Activated gamma-delta T cell treated with anti-CD3 and anti-CD28 coated beads, Interleukin-2, amount 50 U/mL, for 16 hours (primary cell): ENCODE measurements at regions not wholly inside any gene's neighbourhood (a gene's known extent, or its start where the extent isn't known, plus 50 kb on each side); places are given as distances from the start of the nearest gene placed in this dataset.

Experiments used
- DNase-seq: peaks from one replicate; pipeline ENCODE4 v3.0.0-alpha.2; 2020; ENCODE audit warnings: low read depth

- no peak for DNase-seq
Measured at GRCh38 chr6:153873541-153873940, 165.5 kb upstream of the OPRM1 start.

- DNase-seq: no peak
Measured at GRCh38 chr6:153872946-153873345, 166.1 kb upstream of the OPRM1 start.

GRCh38 chr6:153862927-153863326, 176.1 kb upstream of the OPRM1 start:
- DNase-seq: no peak

- no peak for DNase-seq
Measured at GRCh38 chr6:153862139-153862538, 176.9 kb upstream of the OPRM1 start.

- DNase-seq: no peak
Measured at GRCh38 chr6:153858529-153858928, 180.5 kb upstream of the OPRM1 start.

GRCh38 chr6:153856929-153857376, 182.1 kb upstream of the OPRM1 start:
- DNase-seq: no peak

- DNase-seq: no peak
Measured at GRCh38 chr6:153852481-153852880, 186.6 kb upstream of the OPRM1 start.

GRCh38 chr6:153852034-153852433, 187.0 kb upstream of the OPRM1 start:
- no peak for DNase-seq

- DNase-seq: no peak
Measured at GRCh38 chr6:153849072-153849779, 189.8 kb upstream of the OPRM1 start.

- no peak for DNase-seq
Measured at GRCh38 chr6:153843420-153843819, 195.6 kb upstream of the OPRM1 start.

GRCh38 chr6:153842491-153842890, 196.5 kb upstream of the OPRM1 start:
- no peak for DNase-seq

- DNase-seq: no peak
Measured at GRCh38 chr6:153840039-153840850, 198.8 kb upstream of the OPRM1 start.

- no peak for DNase-seq
Measured at GRCh38 chr6:153832543-153832942, 206.5 kb upstream of the OPRM1 start.

GRCh38 chr6:153831350-153832078, 207.5 kb upstream of the OPRM1 start:
- DNase-seq: no peak

GRCh38 chr6:153817173-153817572, 221.9 kb upstream of the OPRM1 start:
- no peak for DNase-seq

- no peak for DNase-seq
Measured at GRCh38 chr6:153816366-153816765, 222.7 kb upstream of the OPRM1 start.

GRCh38 chr6:153814136-153814535, 224.9 kb upstream of the OPRM1 start:
- no peak for DNase-seq

- no peak for DNase-seq
Measured at GRCh38 chr6:153804755-153805330, 234.2 kb upstream of the OPRM1 start.

GRCh38 chr6:153801917-153802316, 237.1 kb upstream of the OPRM1 start:
- no peak for DNase-seq

GRCh38 chr6:153800580-153801188, 238.4 kb upstream of the OPRM1 start:
- no peak for DNase-seq

GRCh38 chr6:153790876-153791473, 248.1 kb upstream of the OPRM1 start:
- DNase-seq: no peak

GRCh38 chr6:153790048-153790447, 249.0 kb upstream of the OPRM1 start:
- DNase-seq: no peak
